Body of pancreas (tissue), 4 donors: ENCODE measurements at regions not wholly inside any gene's neighbourhood (a gene's known extent, or its start where the extent isn't known, plus 50 kb on each side); places are given as distances from the start of the nearest gene placed in this dataset.

Experiments used
- CTCF ChIP-seq, 7 experiments: fragments of 450-650 bp in 4 of 7; fragments of 200-600 bp in 3 of 7; sonication (generic) in 3 of 7; IDR thresholded peaks; one replicate each; pipeline ENCODE4 v1.5.1; 2016 to 2019; ENCODE audit warnings: antibody characterized with exemption in 7 of 7
- POLR2A ChIP-seq, 3 donors: fragments of 450-650 bp; IDR thresholded peaks; one replicate each; pipeline ENCODE4 v1.6.1; 2016; ENCODE audit warnings: antibody characterized with exemption in 3 of 3, mild to moderate bottlenecking in 2 of 3

DNA sequence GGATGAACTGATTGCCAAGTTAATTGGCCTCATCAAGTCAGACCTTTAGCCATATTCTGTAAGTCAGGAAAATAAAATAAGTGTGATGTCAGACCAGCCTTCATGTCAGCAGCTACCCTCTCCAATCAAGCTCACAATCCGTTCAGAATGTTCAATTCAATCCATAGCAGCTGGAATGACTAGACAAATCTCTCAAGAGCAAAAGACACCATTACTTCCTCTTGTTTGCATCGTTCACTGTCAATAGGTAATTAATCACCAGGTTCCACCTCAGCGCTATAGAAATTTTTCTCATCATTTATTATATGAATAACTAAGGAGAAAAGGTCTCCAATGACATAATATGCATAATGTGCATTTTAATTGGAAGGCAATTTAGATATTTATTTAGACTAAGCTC is 321.0 kb upstream of the GRIA3 start:
- no peak for TF ChIP-seq CTCF (IDR thresholded peaks at IDR 0.05)
- no peak for TF ChIP-seq POLR2A (IDR thresholded peaks at IDR 0.05)
